ENCODE measurements at regions not wholly inside any gene's neighbourhood (a gene's known extent, or its start where the extent isn't known, plus 50 kb on each side); places are given as distances from the start of the nearest gene placed in this dataset.
"Not testable (repeated sequence)": the region's sequence is repeated elsewhere in the genome, so short reads cannot be mapped to it uniquely, and the experiment has no call there.

GRCh38 chr6:145270464-145270863 lies 464.9 kb downstream of the EPM2A start:
- DNase-seq (ENCODE audit: low read depth in 2 of 2), result no peak

GRCh38 chr6:145271040-145271439 lies 464.3 kb downstream of the EPM2A start:
- no peak for DNase-seq (ENCODE audit: low read depth in 2 of 2)

GRCh38 chr6:145271577-145271976 lies 463.7 kb downstream of the EPM2A start:
- no peak for DNase-seq (ENCODE audit: low read depth in 2 of 2)

- no peak for DNase-seq (ENCODE audit: low read depth in 2 of 2)
Measured at GRCh38 chr6:145272246-145272645, 463.1 kb downstream of the EPM2A start.

GRCh38 chr6:145273136-145273535 lies 462.2 kb downstream of the EPM2A start:
- DNase-seq (ENCODE audit: low read depth in 2 of 2), result no peak

- DNase-seq (ENCODE audit: low read depth in 2 of 2), result no peak
Measured at GRCh38 chr6:145274083-145274482, 461.2 kb downstream of the EPM2A start.

- DNase-seq (ENCODE audit: low read depth in 2 of 2), result no peak
Measured at GRCh38 chr6:145275019-145275418, 460.3 kb downstream of the EPM2A start.

- DNase-seq (ENCODE audit: low read depth in 2 of 2), result no peak
Measured at GRCh38 chr6:145275787-145276186, 459.5 kb downstream of the EPM2A start.

GRCh38 chr6:145276756-145277155 lies 458.6 kb downstream of the EPM2A start:
- no peak for DNase-seq (ENCODE audit: low read depth in 2 of 2)

GRCh38 chr6:145277358-145278086 lies 457.8 kb downstream of the EPM2A start:
- DNase-seq (ENCODE audit: low read depth in 2 of 2), result no peak

- no peak for DNase-seq (ENCODE audit: low read depth in 2 of 2)
Measured at GRCh38 chr6:145278163-145278807, 457.0 kb downstream of the EPM2A start.

- DNase-seq (ENCODE audit: low read depth in 2 of 2), result no peak
Measured at GRCh38 chr6:145279551-145279950, 455.8 kb downstream of the EPM2A start.

- DNase-seq (ENCODE audit: low read depth in 2 of 2), result no peak
Measured at GRCh38 chr6:145279993-145280392, 455.3 kb downstream of the EPM2A start.

- not testable (repeated sequence) for DNase-seq (ENCODE audit: low read depth in 2 of 2)
Measured at GRCh38 chr6:145283209-145283608, 452.1 kb downstream of the EPM2A start.

- no peak for DNase-seq (ENCODE audit: low read depth in 2 of 2)
Measured at GRCh38 chr6:145283856-145284255, 451.5 kb downstream of the EPM2A start.

GRCh38 chr6:145286916-145287315 lies 448.4 kb downstream of the EPM2A start:
- DNase-seq (ENCODE audit: low read depth in 2 of 2), result no peak

GRCh38 chr6:145289573-145289972 lies 445.7 kb downstream of the EPM2A start:
- DNase-seq (ENCODE audit: low read depth in 2 of 2), result no peak

GRCh38 chr6:145290122-145290521 lies 445.2 kb downstream of the EPM2A start:
- DNase-seq (ENCODE audit: low read depth in 2 of 2), result no peak

- no peak for DNase-seq (ENCODE audit: low read depth in 2 of 2)
Measured at GRCh38 chr6:145292066-145292465, 443.3 kb downstream of the EPM2A start.

- no peak for DNase-seq (ENCODE audit: low read depth in 2 of 2)
Measured at GRCh38 chr6:145294942-145295341, 440.4 kb downstream of the EPM2A start.

GRCh38 chr6:145295746-145296145 lies 439.6 kb downstream of the EPM2A start:
- DNase-seq (ENCODE audit: low read depth in 2 of 2), result no peak

- DNase-seq (ENCODE audit: low read depth in 2 of 2), result no peak
Measured at GRCh38 chr6:145305670-145306069, 429.6 kb downstream of the EPM2A start.

- DNase-seq (ENCODE audit: low read depth in 2 of 2), result no peak
Measured at GRCh38 chr6:145306489-145306888, 428.8 kb downstream of the EPM2A start.

All from stimulated activated CD4-positive, alpha-beta T cell treated with anti-CD3 and anti-CD28 coated beads, Interleukin-1b, Interleukin-23, amount 100 ng/mL, for 1 hour (primary cell).